Posterior cingulate gyrus (tissue), 11 donors: ENCODE measurements at regions not wholly inside any gene's neighbourhood (a gene's known extent, or its start where the extent isn't known, plus 50 kb on each side); places are given as distances from the start of the nearest gene placed in this dataset.

ENCODE experiments used
- DNase-seq, 10 donors: peaks; one replicate each; pipeline versions ENCODE4 v3.0.0 to v3.0.0-alpha.2; 2020 to 2021; ENCODE audit warnings: mixed read lengths in 3 of 10
- intact Hi-C: fragments of 100-400 bp; cut with DNase I; formaldehyde crosslinking; loops from one replicate; pipeline ENCODE4 v1.15.1; 2023

DNA sequence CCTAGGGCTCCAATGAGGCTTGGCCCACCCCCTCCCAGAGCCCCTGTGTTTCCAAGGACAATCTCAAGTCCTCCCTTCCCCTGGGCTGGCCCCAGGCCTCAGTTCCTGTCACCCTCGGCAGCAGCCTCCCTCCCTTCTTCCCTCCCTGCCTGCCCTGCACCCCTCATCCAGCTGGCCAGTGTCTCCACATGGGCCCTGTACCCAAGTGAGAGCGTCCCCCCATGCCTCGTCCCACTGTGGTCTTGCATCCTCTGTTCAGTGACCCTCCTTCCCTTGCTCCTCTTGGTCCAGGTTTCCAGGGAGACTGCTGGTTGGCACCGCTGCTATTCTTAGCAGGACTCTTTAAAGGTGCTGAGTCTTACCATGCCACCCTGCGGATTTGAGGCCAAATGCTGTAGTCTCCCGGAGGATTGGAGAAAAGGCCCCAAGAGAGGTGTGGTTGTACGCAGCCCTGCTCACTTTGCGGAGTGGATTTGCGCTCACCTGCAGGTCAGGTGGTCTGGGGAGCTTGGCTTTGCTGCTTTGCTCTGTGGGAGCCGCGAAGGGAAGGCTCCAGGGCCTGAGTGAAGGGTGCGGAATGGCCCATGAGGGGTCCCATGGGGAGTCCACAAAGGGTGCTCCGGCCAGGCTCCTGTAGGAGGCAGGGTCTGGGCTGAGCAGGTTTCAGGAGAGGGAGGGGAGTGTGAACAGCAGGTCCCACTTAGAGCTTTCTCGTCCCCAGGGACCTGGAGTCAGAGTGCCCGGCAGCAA lies 519.2 kb downstream of the TCERG1L start:
- intact Hi-C loops = no loop called here

DNA sequence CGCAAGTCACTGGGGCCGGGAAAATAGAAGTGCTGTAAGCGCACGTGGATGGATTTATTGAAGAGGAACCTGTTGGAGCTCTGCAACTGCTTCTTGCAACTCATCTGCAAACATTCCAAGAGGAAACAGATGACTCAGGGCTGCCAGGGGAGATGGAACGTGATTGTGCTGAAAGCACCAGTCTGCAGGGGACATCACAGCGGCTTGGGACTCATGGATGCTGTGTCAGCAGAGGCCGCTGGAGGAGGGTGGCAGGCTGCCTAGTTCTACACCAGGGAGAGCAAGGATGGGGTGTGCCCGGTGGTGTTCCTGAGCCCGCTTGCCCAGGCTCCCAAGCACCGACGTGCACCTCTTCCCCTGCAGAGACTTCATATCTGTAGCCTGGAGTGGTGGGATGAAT lies 515.7 kb downstream of the TCERG1L start:
- peak in 2 of 10 donors; percentile 65 to 80 for DNase-seq
- intact Hi-C loops = no loop called here

More for the DNA sequence above, 519.2 kb downstream of the TCERG1L start:
- DNase-seq = peak in 3 of 10 donors; percentile 54 to 63 (median 61)

DNA sequence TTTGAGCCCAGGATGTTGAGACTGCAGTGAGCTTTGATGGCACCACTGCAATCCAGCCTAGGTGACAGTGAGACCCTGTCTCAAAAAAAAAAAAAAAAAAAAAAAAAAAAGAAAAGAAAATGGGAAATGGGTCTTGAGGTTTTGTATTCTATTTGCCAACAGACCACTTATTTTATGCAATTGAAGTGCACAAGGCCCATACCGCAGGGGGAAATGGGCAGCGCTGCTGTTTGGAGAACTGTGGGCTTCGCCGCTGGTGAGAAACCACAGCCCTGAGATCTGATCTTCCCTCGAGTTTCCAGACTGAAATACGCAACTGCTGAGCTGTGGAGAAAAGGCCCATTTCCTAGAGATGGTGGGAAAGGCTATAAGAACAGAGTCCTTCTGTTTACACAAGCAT lies 512.0 kb downstream of the TCERG1L start:
- peak in 1 of 10 donors; percentile 65 for DNase-seq
- intact Hi-C loops = no loop called here

DNA sequence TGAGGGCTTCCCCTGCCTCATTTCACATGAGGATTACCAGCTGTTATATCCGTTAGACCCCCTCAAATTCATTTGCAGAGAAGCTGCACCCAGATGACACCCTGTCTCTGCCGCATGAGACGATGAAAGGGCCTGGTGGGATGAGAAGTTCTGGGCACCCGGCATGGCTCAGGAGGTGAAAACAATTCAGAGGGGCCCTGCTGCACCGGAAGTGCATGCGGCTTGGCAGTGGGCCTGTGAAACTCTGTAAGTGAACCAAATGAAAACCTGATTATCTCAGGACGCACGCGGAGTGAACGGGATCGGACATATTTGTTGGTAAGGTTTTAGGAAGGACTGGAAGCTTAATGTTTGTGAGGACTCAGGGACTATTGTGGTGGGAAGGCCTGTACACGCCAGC lies 511.2 kb downstream of the TCERG1L start:
- intact Hi-C loops = no loop called here
- DNase-seq = peak in 1 of 10 donors; percentile 33

DNA sequence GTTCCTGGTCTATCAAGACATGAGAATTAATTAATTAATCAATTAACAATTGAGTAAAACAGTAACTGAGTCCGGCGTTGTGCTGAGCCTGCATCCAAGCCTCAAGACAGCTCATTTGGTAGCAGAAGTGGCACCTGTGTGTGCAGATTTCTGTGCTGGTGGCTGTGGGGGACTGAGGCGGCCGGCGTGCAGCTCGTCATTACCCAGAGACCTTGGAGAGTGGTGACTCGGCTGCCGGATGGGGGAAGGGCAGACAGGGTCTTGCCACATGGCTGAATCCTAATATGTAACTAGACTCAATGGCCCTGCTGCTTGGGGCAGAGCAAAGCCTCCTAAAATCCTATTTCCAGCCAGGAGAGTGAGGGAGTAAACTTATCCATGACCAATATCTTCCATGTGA lies 510.2 kb downstream of the TCERG1L start:
- peak in 1 of 10 donors; percentile 38 for DNase-seq
- intact Hi-C loops = no loop called here

DNA sequence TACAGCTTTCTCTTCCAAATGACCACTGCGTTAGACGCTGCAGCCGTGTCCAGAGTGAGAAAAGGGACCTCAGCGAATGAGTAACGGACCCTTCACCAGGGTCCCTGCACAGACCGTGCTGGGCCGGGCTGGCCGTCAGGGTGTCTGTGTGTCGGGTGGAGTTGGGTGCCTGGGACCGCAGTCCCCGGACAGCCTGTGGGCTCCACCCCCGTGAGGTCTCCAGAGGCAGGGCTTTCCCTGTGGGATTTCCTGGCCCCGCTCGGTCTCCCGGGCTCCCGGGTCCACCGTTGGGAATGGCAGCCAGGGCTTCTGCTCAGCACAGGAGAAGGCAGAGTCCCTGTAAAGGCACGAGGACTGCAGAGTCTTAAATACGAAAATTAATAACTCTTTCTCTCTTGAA lies 509.7 kb downstream of the TCERG1L start:
- peak in 2 of 10 donors; percentile 66 to 81 for DNase-seq

DNA sequence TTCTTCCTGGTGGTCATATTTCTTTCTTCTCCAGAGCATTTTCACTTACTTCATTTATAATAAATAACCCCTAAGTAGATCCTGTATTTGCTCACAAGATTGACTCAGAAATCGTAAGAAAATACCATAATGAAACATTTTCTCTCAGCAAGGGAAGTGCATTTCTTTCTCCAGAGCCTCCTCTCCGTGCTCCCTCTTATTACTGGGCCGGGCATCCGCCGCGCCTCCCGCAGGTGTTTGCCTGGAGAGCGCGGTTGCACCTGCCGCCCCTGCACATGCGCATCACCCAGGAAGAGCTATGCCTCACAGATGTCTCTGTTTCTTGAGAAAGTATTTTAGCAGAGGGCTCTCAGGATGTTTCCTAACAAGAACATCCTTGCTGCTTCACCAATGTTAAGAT lies 509.2 kb downstream of the TCERG1L start:
- peak in 2 of 10 donors; percentile 48 to 54 for DNase-seq
- intact Hi-C loops = no loop called here

More for the DNA sequence above, 509.7 kb downstream of the TCERG1L start:
- intact Hi-C loops = no loop called here

DNA sequence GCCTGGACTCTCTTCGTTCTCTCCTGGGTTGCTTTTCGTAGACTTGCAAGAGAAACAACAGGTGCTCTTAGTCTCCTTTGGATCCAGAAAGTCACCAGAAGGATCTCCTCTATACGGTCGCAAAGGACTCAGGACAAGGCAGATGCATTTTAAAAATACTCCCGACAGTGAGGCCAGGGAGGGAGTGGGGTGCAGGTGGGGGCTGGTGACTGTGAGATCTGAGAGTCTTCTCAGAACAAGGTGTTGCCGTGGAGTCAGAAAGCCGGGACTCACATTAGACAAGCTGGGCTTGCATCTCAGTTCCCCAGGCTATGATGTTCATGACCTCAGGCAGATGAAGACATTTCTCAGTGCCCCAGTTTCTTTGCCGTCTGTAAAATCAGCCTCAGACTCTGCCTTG lies 507.2 kb downstream of the TCERG1L start:
- intact Hi-C loops = no loop called here
- DNase-seq = peak in 1 of 10 donors; percentile 49

DNA sequence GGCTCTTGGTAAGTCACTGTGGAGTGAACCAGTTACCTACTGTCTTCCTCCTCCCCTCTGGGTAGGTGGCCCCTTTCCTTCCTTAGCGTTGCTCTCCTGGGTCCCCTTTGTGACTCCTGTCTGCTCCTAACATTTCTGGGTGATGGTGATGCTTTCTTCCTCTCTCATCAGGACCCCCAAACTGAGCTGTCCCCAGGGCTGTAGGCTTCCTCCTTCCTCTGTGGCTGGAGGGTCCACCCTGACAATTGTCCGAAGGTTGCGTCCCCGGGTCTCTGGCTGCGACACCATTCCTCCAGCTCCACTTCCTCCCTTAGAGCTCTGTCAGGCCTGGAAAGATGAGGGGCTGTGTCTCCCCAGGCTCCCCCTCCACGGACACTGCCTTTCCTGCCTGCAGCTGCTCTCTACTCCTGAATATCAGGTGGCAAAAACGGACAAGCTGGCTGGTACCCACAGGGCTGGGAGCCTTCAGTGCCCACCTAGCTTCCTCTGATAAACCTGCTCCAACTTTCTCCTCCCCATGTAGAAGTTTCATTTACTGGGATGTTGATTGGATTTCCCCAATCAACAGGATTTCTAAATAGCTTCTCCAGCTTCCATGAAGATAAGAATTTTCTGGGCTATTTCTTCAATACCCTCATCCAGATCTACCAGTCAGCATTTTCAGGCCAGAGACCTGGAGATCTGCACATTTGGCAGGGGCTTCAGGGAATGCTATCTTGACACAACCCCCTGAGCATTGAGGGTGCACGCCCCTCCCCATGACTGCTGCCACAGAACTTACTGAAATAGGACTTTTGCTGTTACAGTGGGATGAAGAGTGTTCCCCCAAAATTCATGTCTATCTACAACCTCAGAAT lies 506.5 kb downstream of the TCERG1L start:
- intact Hi-C loops = no loop called here
- DNase-seq = peak in 1 of 10 donors; percentile 34

DNA sequence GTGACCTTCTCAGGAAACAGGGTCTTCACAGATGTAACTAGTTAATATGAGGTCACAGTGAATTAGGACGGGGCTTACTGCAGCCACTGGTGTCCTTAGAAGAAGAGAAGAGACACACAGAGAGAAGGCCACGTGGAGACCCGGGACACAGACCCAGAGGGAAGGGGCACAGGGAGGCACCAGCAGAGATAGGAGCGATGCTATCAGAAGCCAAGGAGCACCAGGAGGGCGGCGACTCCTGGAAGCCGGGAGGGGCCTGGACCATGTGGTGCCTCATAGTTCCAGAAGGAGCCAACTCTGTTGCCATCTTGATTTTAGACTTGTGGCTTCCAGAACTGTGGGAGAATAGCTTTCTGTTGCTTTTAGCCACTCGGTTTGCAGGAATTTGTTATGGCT lies 505.9 kb downstream of the TCERG1L start:
- no peak for DNase-seq
- intact Hi-C loops = no loop called here

DNA sequence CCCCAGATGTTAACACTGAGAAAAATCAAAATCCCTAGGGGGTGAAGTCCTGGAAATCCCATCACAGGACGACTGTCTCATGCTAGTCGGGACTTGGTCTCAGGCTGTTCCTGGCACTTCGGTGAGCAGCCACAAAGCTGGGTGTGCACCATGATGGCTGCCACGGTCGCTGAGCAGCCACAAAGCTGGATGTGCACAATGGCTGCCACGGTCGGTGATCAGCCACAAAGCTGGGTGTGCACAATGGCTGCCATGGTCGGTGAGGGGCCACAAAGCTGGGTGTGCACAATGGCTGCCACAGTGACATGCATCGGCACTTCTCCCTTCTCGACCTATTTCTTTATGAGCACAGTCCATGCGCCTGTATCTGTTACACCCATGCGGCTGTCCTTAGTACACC lies 505.1 kb downstream of the TCERG1L start:
- intact Hi-C loops = no loop called here
- DNase-seq = no peak

DNA sequence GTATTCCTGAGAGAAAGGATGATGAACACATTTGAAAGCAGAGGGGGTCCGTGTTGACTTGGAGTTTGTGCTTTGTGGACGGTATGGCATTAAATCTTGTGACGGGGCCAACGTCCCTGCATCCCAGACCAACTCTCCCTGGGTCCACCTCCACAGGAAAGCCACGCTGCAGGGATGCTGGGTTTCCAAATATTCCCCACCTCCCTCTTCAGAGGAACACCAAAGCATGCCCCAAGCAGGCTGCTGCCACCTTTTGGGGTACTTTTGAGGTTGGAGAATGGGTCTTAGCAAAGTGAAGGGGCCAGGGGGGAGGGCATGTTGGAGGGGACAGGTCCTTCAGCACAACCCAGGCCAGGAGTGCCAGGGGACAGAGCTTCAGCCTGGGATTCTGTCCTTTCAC lies 504.4 kb downstream of the TCERG1L start:
- no peak for DNase-seq
- intact Hi-C loops = no loop called here

DNA sequence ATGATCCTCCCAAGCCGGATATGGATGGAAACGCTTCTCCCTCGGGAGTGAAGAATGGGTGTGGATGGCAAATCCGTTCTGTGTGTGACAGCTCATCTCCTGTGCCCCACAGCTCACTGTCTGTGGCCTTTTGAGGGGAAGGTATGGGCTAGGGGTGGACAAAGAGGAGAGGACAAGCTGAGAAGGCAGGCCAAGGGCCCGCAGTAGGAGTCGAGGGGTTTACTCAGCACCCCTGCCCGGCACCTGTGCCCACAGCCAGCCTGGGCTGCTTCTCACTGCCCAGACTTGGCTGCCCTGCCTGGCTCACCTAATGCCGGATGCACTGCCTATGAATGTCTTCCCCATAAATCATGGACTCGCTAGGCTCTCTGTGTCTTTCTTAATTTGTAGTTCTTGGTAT lies 503.8 kb downstream of the TCERG1L start:
- no peak for DNase-seq
- intact Hi-C loops = no loop called here

DNA sequence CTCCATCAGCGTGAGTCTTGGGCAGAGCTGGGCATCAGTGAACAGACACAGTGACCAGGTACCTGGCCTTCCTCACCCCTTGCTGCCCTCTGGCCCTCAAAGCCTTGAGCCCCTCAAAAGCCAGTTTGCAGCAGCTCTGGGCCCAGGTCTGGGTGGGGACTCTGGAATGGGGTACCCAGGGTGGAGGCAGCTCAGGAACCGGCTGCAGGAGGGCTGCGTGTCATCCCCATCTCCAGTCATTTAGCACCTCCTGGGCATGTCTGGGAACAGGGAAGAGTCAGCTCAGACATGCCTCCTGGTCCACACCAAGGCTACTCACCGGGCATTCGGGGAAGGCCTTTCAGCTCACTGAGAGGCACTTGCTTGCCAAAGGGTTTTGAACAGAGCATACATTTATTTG lies 503.3 kb downstream of the TCERG1L start:
- DNase-seq = no peak
- intact Hi-C loops = no loop called here

DNA sequence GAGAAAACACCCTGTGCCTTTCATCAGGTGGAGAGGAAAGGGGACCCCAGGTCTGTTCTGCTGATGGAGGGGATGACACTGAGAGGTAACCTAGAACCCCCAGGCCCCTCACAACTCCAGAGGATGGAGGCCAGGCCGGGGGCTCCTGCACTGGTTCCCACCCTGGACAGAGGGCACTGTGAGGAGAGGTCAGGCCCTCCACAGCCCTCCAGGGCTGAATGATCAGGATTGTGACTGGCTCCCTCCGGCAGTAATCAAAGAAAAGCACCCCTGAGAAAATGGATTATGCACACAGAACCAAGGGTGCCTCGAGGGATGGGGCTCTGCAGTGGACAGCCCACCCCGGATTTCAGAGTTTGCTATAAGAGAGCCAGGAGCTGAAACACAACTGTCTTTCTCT lies 502.8 kb downstream of the TCERG1L start:
- intact Hi-C loops = no loop called here
- DNase-seq = no peak

DNA sequence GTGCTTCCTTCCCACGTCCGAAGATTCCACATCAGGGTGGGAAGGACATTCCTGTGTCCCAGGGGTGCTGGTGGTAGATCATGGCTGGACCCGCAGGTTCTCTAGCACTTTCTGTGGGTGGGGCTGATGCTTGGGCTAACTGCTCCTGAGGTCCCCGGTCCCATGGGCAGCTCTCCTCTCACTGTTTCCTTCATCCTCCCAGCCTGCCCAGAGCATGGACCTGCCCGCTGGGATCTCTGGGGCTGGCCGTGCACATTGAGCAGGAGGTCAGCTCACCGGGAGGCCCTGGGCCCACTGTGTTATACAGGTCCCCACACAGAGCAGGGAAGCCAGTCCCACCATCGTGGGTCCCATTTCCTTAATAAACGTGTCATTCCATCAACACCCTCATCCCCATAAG lies 502.3 kb downstream of the TCERG1L start:
- DNase-seq = no peak
- intact Hi-C loops = no loop called here

DNA sequence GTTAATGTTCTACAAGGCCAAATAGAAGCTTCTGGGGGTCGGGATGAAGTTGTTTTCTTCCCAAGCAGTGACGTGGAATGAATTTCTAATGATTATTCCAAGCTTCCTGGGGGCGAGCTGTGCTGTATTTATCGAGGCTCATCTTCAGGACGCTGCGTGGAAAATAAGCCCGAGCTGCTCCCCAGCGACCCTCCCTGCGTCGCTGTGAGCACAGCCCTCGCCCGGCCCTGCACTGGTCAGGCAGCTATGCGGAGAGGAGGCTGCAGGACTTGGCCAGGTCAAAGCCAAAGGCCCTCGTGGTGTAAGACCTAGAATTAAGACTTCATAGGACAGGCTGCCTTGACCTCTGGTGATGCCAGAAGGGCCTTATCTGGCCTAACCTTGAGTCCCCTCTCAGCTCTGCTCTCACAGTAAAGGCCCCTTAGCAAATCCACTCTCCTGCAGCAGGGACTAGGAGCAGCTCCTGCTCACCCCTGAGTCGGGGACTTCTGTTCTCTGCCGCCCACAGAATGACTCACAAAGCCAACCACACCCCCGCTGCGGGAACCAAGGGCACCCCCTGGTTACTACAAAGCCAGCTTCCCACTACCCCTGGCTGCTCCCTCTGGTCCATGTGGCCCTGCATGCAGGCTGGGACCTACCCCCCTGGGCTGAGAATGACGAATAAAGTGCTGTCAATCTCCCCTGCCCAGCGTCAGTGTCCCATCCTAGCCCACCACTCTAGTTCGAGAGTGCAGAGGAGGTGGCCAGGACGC lies 501.6 kb downstream of the TCERG1L start:
- no peak for DNase-seq
- intact Hi-C loops = no loop called here

DNA sequence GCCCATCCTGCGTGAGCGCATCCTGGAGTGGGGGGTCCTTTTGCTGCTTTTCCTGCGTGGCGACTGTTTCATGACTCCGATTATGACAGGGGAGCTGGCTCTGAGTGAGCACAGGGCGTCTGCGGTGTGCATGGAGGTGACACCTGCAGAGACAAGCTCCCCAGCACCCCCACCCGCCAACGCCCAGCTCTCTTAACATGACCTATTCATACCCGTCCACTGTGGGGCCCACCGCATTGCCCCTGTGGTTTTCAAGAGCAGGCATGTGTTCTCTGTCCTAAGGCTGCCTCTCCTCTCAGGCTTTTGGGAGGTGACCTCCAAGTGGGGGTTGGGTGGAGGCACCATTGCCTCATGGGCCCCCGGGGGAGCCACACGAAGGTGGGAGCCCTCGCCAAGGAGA lies 500.7 kb downstream of the TCERG1L start:
- DNase-seq = no peak
- intact Hi-C loops = no loop called here

DNA sequence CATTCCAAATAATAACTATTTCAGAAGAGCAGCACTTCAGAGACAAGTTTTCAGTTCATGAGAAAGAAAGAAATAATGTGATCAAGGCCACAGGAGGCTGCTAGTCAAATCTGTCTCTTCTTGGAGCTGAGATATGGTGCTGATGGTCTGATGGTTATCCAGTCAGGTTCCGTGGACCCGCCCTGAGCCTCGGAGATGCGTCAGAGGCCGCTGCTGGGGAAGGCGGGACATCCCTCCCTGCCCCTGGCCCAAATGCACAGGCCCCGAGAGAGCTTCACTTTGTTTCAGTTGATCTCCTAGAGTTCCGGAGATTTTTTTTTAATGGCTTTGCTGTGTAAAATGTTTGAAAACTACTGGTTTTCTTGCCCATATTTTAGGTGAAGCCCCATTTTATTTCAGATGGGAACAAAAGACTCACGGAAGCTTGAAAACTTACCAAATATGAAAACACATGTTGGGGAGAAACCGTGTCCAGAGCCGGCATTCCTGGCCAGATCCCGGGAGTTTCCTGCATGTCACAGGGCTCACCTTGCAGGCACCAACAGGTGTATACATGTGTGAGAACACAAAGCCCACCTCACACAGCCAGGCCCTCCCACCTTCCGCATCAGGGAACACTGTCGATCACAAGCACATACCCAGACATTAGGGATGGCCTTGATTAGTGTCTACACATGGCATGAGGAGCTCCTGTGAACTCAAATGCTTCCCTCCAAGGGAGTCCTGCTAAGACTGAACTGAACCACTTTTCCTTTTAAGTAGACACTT lies 499.0 kb downstream of the TCERG1L start:
- DNase-seq = no peak
- intact Hi-C loops = no loop called here

DNA sequence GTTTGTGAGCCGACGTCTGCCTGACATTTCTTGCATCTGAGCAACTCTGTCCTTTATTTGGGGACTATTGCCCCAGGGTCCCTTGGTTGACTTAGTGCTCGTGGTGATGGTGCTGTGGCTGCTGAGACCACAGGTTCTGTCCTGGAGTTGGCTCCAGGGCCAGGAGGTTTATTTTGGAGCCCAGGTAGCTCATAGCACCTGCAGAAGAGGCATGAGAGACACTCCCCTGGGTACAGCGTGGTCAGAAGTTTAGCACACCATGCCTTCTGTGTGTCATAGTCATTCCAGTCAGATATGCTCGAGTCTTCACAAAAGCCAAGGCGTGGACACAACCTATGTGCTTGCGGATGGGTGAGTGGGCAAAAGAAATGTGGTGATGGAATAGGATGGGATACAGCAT lies 496.9 kb downstream of the TCERG1L start:
- DNase-seq = no peak
- intact Hi-C loops = no loop called here
